HCT116 (cell line): ENCODE measurements at regions not wholly inside any gene's neighbourhood (a gene's known extent, or its start where the extent isn't known, plus 50 kb on each side); places are given as distances from the start of the nearest gene placed in this dataset.

ENCODE experiments used
- ATAC-seq: fragments of 200-7000 bp; cut with Tn5 transposase; 2 replicates; pipeline ENCODE4 v1.9.1; 2020; ENCODE audit warnings: mild to moderate bottlenecking, moderate library complexity
- BruUV-seq: library from RNA; stranded (reverse); fragments of 400-500 nt; replicated peaks from 2 replicates; lab custom pipeline; 2021; lab: Mats Ljungman, UMichigan
- CTCF ChIA-PET: fragments of 300-600 bp; sonication (Branson Sonifier 250); formaldehyde crosslinking; loops from one replicate; lab custom pipeline; 2021; ENCODE audit warnings: antibody characterized with exemption; lab: Charles Lee
- POLR2A ChIA-PET: fragments of 300-600, 350-600 bp; sonication (Branson Sonifier 250); formaldehyde crosslinking; loops from one replicate; lab custom pipeline; 2021; ENCODE audit warnings: antibody characterized with exemption; lab: Charles Lee
- RAD21 ChIA-PET, 2 experiments: fragments of 300-600 bp; sonication (Branson Sonifier 250); formaldehyde crosslinking; loops; one replicate each; lab custom pipeline; 2023; ENCODE audit warnings: low total read pairs in 2 of 2; ENCODE audit not compliant: uncharacterized antibody in 2 of 2, unreplicated experiment in 2 of 2, low non-redundant PET in 1 of 2; lab: Charles Lee
- DNase-seq: peaks from one replicate; pipeline ENCODE4 v3.0.0-alpha.2; 2010; ENCODE audit warnings: low read depth, low spot score
- H2AFZ ChIP-seq: fragments of 200-600 bp; shearing (Covaris generic), sonication (generic); 2 replicates; pipeline ENCODE4 v1.6.1; 2017; ENCODE audit warnings: low read depth, mixed run types, mixed read lengths, antibody characterized with exemption, low read length; ENCODE audit not compliant: poor library complexity, severe bottlenecking
- H3K27ac ChIP-seq: 2 replicates; pipeline ENCODE4 v1.5.1; 2012; ENCODE audit warnings: low read depth, low read length
- H3K27me3 ChIP-seq: fragments of 200-600 bp; sonication (generic); 2 replicates; pipeline ENCODE4 v1.6.1; 2016; ENCODE audit warnings: mixed run types, low read length, mixed read lengths; ENCODE audit not compliant: insufficient read depth
- H3K36me3 ChIP-seq, 2 experiments: fragments of 200-500 bp in 1 of 2; fragments of 200-600 bp in 1 of 2; sonication (Bioruptor generic) in 1 of 2; sonication (generic) in 1 of 2; 2 replicates each; pipeline versions ENCODE4 v1.5.1 to v1.6.1; 2014 to 2016; ENCODE audit warnings: low read length in 2 of 2, inconsistent platforms in 1 of 2, mixed read lengths in 1 of 2, mixed run types in 1 of 2; ENCODE audit not compliant: insufficient read depth in 2 of 2, control insufficient read depth in 1 of 2
- H3K4me1 ChIP-seq, 2 experiments: fragments of 200-600 bp in 1 of 2; sonication (generic) in 1 of 2; 2 replicates each; pipeline versions ENCODE4 v1.5.1 to v1.6.1; 2012 to 2017; ENCODE audit warnings: low read length in 2 of 2, inconsistent platforms in 1 of 2, mild to moderate bottlenecking in 1 of 2, mixed read lengths in 1 of 2, mixed run types in 1 of 2, moderate library complexity in 1 of 2; ENCODE audit not compliant: insufficient read depth in 2 of 2, control insufficient read depth in 1 of 2
- H3K4me2 ChIP-seq: fragments of 200-600 bp; sonication (generic); 2 replicates; pipeline ENCODE4 v1.6.1; 2017; ENCODE audit warnings: mixed run types, low read length, mixed read lengths
- H3K4me3 ChIP-seq, 2 experiments: fragments of 200-600 bp in 1 of 2; sonication (generic) in 1 of 2; replicated peaks in 1 of 2; 2 replicates each; pipeline ENCODE4 v1.5.1; 2011 to 2016; ENCODE audit warnings: low read length in 2 of 2, control low read depth in 1 of 2, low read depth in 1 of 2, mild to moderate bottlenecking in 1 of 2, mixed read lengths in 1 of 2, mixed run types in 1 of 2
- H3K79me2 ChIP-seq: fragments of 200-600 bp; sonication (generic); 2 replicates; pipeline ENCODE4 v1.6.1; 2017; ENCODE audit warnings: mild to moderate bottlenecking, mixed run types, low read length, moderate library complexity, mixed read lengths; ENCODE audit not compliant: insufficient read depth
- H3K9ac ChIP-seq: fragments of 200-600 bp; sonication (generic); 2 replicates; pipeline ENCODE4 v1.6.1; 2016; ENCODE audit warnings: low read length, mixed read lengths
- H3K9me2 ChIP-seq: fragments of 200-600 bp; sonication (generic), shearing (Covaris generic); 2 replicates; pipeline ENCODE4 v1.6.1; 2017; ENCODE audit warnings: mixed run types, mild to moderate bottlenecking, moderate library complexity; ENCODE audit not compliant: insufficient read depth
- H3K9me3 ChIP-seq, 2 experiments: fragments of 200-500 bp in 1 of 2; fragments of 200-600 bp in 1 of 2; sonication (Bioruptor generic) in 1 of 2; sonication (generic) in 1 of 2; 2 replicates each; pipeline ENCODE4 v1.6.1; 2014 to 2017; ENCODE audit warnings: low read length in 2 of 2, mixed read lengths in 2 of 2, inconsistent platforms in 1 of 2, low read depth in 1 of 2, mild to moderate bottlenecking in 1 of 2, mixed run types in 1 of 2, moderate library complexity in 1 of 2; ENCODE audit not compliant: control insufficient read depth in 1 of 2, insufficient read depth in 1 of 2
- H4K20me1 ChIP-seq: fragments of 200-600 bp; sonication (generic), shearing (Covaris generic); 2 replicates; pipeline ENCODE4 v1.6.1; 2017; ENCODE audit warnings: mixed run types, mild to moderate bottlenecking, moderate library complexity; ENCODE audit not compliant: insufficient read depth
- ATF3 ChIP-seq: IDR thresholded peaks from 2 replicates; pipeline ENCODE4 v1.6.1; 2012
- CBX3 ChIP-seq: IDR thresholded peaks from 2 replicates; pipeline ENCODE4 v1.6.1; 2012; ENCODE audit warnings: low read depth
- CEBPB ChIP-seq: IDR thresholded peaks from 2 replicates; pipeline ENCODE4 v1.6.1; 2012; ENCODE audit warnings: low read depth
- CTCF ChIP-seq, 3 experiments: fragments of 200-600 bp in 1 of 3; sonication (generic) in 1 of 3; IDR thresholded peaks in 2 of 3; conservative IDR thresholded peaks in 1 of 3; 2 replicates each; pipeline ENCODE4 v1.5.1; 2012 to 2017; ENCODE audit warnings: low read depth in 2 of 3, low read length in 2 of 3, antibody characterized with exemption in 1 of 3, borderline replicate concordance in 1 of 3, control low read depth in 1 of 3, mild to moderate bottlenecking in 1 of 3, mixed read lengths in 1 of 3, mixed run types in 1 of 3, moderate library complexity in 1 of 3; ENCODE audit not compliant: insufficient read depth in 1 of 3
- FOSL1 ChIP-seq: IDR thresholded peaks from 2 replicates; pipeline ENCODE4 v1.6.1; 2012; ENCODE audit warnings: low read depth
- JUND ChIP-seq: IDR thresholded peaks from 2 replicates; pipeline ENCODE4 v1.6.1; 2012
- MAX ChIP-seq: IDR thresholded peaks from 2 replicates; pipeline ENCODE4 v1.6.1; 2012
- POLR2A ChIP-seq: IDR thresholded peaks from 2 replicates; pipeline ENCODE4 v1.7.0; 2011; ENCODE audit warnings: borderline replicate concordance; ENCODE audit not compliant: insufficient read depth, insufficient read length; ENCODE audit errors: extremely low read depth
- POLR2AphosphoS5 ChIP-seq: IDR thresholded peaks from 2 replicates; pipeline ENCODE4 v1.6.1; 2011; ENCODE audit warnings: mild to moderate bottlenecking, low read depth, low read length, moderate library complexity
- REST ChIP-seq: IDR thresholded peaks from 2 replicates; pipeline ENCODE4 v1.6.1; 2012; ENCODE audit warnings: low read depth
- SIN3A ChIP-seq: IDR thresholded peaks from 2 replicates; pipeline ENCODE4 v1.6.1; 2012; ENCODE audit warnings: low read depth
- SP1 ChIP-seq: IDR thresholded peaks from 2 replicates; pipeline ENCODE4 v1.6.1; 2012; ENCODE audit warnings: low read depth
- SRF ChIP-seq: IDR thresholded peaks from 2 replicates; pipeline ENCODE4 v1.6.1; 2012; ENCODE audit warnings: low read depth
- TCF7L2 ChIP-seq: IDR thresholded peaks from 2 replicates; pipeline ENCODE4 v1.7.0; 2011; ENCODE audit warnings: borderline replicate concordance, inconsistent platforms; ENCODE audit not compliant: insufficient read depth, insufficient read length; ENCODE audit errors: extremely low read depth
- YY1 ChIP-seq: IDR thresholded peaks from 2 replicates; pipeline ENCODE4 v1.6.1; 2011; ENCODE audit warnings: low read length, low read depth, moderate library complexity, mild to moderate bottlenecking; ENCODE audit not compliant: insufficient replicate concordance; ENCODE audit errors: extremely low read depth
- ZBTB33 ChIP-seq: IDR thresholded peaks from 2 replicates; pipeline ENCODE4 v1.6.1; 2011; ENCODE audit warnings: mild to moderate bottlenecking, low read length, moderate library complexity; ENCODE audit not compliant: insufficient replicate concordance; ENCODE audit errors: extremely low read depth
- ZFX ChIP-seq: fragments of 450-650 bp; IDR thresholded peaks from 2 replicates; pipeline ENCODE4 v1.6.1; 2017
- ZNF274 ChIP-seq: fragments of 200-500 bp; sonication (Bioruptor generic); IDR thresholded peaks from 2 replicates; pipeline ENCODE4 v1.6.1; 2014; ENCODE audit warnings: mild to moderate bottlenecking, low read depth, low read length, inconsistent platforms
- intact Hi-C: fragments of 100-400 bp; cut with micrococcal nuclease; formaldehyde crosslinking; loops from 2 replicates; pipeline ENCODE4 v1.10.0; 2022

GRCh38 chr13:47232516-47232915, 335.7 kb upstream of the HTR2A start:
- ATAC-seq: no peak
- TF ChIP-seq POLR2AphosphoS5 (no peak), SIN3A (no peak), ZBTB33 (no peak), TCF7L2 (no peak), REST (no peak), POLR2A (no peak), MAX (no peak), ATF3 (no peak), FOSL1 (no peak), ZNF274 (no peak), SP1 (no peak), CTCF (IDR thresholded peaks at IDR 0.05 in 2 of 3, conservative IDR thresholded peaks at IDR 0.05 in 1 of 3; ENCODE audit: borderline replicate concordance in 1 of 3, insufficient read depth in 1 of 3, low read depth in 2 of 3, low read length in 2 of 3) (no peak), CEBPB (no peak), JUND (no peak), CBX3 (no peak), ZFX (no peak), YY1 (no peak), SRF (no peak)
- TF ChIP-seq, all 23 proteins: peak for 0
- no peak for DNase-seq

More at GRCh38 chr13:47232516-47232915, 335.7 kb upstream of the HTR2A start:
- intact Hi-C loops: no loop called here
- Histone ChIP-seq H3K79me2 (no peaks in the 10 kb centered on the region), H3K4me3 (no peak overlapping the region), H3K27me3 (no peaks in the 10 kb centered on the region), H3K4me1 (no peaks in the 10 kb centered on the region), H2AFZ (no peak overlapping the region), H4K20me1 (no peaks in the 10 kb centered on the region), H3K36me3 (no peaks in the 10 kb centered on the region), H3K9ac (no peak overlapping the region), H3K27ac (no peak overlapping the region), H3K9me3 (no peaks in the 10 kb centered on the region; a peak in 2 of 4 replicates), H3K4me2 (no peak overlapping the region), H3K9me2 (no peaks in the 10 kb centered on the region)
- RAD21 ChIA-PET: no interaction called here
- CTCF ChIA-PET: no interaction called here
- POLR2A ChIA-PET: no interaction called here
- BruUV-seq: no TSS peak
